Fibroblast of skin of scalp (primary cell): ENCODE measurements at regions not wholly inside any gene's neighbourhood (a gene's known extent, or its start where the extent isn't known, plus 50 kb on each side); places are given as distances from the start of the nearest gene placed in this dataset.

ENCODE experiments used
- DNase-seq: peaks from one replicate; pipeline ENCODE4 v3.0.0-alpha.2; 2013

DNA sequence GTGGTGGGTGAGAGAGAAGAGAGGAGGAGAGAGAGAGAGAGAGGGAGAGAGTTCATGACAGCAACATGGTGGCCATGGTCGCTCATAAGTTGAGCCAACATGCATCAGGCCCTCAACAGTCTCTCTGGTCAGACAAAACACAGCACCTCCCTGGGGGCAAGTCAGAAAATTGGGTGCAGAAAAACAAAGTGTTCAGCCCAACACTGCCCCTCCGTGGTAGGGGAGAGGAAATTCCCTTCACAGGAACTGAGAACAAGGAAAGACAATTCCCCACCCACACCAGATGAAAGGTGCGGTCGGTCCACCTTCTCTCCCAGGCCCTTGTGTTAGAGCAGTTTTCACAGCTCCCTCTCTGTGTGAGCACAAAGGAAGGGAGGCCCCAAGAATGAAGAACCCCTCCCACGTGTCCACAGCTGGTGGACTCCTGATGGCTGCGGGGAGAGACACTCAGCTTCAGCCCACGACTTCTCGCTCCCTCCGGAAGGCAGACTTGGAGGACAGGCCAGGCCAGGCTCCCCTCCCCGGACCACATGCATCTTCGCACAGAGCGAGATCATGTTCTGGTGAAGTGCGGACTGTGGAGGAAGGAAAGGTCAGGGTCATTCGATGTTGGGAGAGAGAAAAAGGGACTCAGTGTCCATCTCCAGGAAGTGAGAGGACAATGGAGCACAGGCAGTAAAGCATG, 181.7 kb downstream of the ANAPC1 start:
- DNase-seq: peak; percentile 61

DNA sequence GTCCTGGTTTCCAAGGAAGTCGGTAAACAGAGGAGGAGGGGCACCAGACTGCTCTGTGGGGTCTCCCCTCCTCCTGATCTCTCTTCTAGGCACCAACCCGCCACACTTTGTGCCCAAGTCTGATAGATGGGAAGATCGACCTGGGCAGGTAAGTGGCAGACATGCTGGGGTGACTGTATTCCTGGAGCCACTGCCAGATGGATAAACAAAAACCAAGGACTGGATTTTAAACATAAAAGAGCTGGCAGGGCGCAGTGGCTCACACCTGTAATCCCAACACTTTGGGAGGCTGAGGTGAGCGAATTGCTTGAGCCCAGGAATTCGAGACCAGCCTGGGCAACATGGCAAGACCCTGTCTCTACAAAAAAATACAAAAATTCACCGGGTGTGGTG, 181.2 kb downstream of the ANAPC1 start:
- no peak for DNase-seq

DNA sequence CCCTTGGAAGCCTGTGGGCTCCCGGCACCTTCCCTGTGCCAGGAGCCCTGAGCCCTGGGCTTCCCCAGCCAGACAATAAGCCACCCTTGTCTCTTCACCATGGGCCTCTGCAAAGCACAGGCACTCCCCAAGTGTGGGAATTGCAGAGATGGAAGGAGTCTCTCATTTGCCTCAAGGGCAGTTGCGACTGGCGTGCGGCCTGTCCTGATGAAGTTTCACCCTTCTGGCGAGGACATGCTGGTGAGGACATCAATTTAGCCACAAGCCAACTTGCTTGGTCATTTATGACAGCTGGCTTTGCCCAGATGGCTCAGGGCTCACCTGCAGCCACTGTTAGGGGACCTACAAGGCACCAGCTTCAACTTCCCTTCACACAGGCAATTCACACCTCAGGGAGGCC, 180.2 kb downstream of the ANAPC1 start:
- DNase-seq: no peak

DNA sequence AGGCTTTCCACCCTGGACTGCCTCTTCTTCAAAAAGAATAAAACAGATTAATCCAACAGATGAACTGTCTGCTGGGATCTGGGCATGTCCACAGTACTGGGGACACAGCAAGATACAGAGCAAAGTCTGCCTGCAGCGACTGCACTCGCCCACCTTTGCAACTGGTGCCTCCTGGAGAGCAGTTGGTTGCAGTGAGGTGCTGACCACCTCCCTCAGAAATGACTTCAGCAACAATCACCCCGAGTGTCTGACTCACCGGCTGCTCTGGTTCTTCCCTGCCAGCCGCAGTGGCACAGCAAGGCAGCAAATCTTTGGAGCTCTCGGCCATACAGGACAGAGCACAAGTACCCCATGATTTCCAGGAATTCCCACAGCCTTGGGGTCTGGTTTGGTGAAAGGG, 179.7 kb downstream of the ANAPC1 start:
- DNase-seq: no peak

DNA sequence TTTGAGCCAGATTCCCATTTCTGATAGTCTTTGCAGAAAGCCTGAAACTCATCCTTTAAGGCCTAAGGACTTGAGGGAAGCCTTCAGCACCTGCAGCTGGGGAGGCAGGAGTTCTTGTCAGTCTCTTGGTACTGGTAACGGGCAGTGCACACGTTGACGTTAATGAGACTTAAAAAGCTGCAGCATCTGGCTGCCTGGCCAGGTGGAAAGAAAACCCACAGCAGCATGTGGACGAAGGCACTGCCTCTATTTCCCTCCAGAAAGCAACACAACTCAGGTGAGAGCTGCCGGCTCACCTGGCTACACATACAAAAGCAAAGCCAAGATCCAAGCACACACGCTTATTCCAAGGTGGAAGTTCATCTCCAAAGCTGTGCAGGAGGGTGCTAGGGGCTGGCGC, 178.8 kb downstream of the ANAPC1 start:
- no peak for DNase-seq

DNA sequence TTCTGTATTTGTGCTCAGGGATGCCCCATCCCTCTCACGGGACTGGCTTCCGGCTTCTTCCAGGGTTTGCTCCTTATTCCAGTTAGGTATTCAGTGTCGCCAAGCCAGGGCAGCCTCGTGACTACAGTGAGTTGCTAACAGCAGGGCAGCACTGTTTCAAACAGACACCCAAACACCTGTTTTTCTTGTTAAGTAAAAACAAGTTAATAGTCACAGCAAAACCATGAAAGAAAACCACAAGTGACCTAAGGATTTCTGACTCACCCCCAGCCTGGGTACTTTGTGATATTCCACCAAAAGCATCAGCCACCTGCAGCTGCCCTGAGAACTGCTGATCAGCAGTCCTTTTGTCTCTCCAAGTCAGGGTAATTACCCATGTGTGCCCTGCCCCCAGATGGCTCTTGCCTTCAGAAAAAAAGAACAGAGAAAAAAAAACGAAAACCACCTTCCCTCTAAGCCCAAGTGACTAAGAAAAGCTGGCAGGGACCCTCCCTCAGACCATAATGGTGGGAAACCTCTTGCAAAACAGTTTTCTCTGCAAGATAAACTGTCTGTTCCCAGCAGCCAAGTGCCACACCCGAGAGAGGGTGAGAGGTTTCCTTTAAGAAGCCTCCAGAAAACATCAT, 178.2 kb downstream of the ANAPC1 start:
- DNase-seq: peak; percentile 35

DNA sequence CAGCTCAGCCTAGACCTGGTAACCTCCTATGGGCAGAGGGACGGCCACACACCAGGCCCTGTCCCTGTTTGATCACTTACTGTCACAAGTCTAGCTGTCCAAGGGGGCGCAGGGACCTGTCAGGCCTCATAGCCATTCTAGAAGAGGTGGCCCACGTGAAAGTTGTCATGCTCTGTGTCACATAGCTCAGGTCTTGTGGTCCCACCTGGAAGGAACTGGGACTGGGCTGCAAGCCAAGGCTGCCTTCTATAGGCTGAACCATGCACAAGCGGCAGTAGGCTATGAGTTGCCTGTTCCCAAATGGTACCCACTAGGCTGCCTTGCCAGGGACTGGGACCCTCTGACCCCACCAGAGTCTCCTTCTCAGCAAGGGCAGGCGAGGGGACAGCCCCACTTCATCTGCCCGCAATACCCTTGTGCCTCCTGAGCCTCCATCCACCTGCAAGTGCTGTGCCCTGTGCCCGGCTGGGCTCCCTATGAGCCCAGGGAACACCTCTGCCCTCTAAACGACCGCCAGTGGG, 177.5 kb downstream of the ANAPC1 start:
- DNase-seq: no peak

DNA sequence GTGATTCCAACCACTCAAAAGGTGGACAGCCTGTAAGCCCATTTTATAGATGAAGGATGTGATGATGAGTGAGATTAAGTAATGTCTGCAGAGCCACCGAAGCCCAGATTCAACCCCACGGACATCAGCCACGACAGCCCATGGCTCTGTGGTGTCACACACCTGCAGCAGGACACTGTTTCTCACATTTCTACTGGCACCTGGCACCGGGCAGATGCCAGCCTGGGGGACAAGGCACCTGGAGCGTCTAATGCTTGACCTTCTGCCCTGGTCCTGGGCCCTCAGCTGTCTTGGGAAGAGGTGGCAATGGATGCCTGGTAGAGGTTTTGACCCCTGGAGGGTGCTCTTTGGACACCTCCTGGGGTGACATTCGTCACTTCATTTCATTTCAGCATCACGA, 176.3 kb downstream of the ANAPC1 start:
- DNase-seq: no peak

DNA sequence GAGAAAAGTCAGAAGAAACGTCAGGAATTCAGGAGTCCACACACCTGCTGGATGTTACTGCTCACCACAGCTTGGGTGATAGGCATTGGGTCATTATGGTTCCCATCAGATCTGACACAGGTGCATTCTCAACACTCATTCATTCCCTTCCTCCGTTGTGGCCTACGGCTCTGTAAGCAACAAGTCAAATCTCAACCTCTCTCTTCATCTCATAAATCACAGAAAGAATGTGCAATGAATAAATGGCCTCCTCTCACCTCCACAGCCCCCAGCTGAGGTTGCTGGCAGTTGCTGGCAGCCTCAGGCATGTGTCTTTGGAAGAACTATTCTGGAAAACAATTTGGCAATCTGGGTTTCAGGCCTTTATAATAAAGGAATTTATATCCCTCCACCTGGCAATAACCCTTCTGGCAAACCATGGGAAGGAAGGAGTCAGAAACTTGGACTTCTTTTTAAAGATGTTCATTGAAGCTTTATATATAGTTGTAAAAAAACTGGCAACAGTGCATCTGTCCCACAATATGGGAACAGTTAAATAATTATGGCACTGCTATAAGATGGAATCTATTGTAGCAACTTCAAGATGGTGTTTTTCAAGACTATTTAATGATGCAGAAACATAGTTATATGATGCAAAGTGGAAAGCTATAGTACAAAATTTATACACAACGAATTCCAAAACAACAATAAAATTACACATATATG, 175.4 kb downstream of the ANAPC1 start:
- DNase-seq: no peak

DNA sequence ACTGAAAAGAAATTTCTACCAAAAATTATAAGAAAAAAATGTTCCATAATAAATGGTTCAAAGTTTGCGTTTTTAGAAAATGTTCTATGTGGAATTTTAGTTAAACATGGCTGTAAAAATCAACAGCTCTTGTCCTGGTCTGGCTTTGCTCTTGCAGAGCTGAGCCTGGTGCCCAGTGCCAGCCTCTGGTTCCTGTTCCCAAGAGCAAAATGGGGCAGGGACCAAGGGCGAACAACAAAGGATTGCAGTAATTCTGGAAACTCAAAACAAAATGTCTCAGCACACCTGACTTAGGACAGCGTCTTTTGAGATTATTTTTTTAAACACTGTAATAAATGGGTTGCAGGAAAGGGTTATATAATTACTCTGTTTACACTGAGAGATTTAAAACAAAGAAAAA, 174.7 kb downstream of the ANAPC1 start:
- DNase-seq: no peak

DNA sequence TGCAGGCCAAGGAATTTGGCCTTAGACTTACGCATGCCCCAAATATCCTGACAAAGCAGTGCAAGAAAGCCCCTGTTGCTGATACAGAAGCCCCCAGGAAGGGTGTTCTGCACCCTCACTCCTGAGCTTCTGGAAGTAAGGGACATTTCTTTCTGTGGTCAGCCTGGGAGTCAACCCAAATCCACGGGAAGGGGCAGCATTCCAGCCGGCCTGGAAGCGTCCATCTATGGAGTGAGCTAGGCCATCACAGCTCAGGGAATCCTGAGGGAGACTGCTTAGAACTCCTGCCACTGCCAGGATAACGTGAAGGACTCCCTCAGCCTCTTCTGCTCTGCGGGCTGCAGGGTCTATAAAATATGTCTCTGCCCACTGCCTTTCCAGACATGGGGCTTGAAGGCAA, 173.9 kb downstream of the ANAPC1 start:
- DNase-seq: no peak

DNA sequence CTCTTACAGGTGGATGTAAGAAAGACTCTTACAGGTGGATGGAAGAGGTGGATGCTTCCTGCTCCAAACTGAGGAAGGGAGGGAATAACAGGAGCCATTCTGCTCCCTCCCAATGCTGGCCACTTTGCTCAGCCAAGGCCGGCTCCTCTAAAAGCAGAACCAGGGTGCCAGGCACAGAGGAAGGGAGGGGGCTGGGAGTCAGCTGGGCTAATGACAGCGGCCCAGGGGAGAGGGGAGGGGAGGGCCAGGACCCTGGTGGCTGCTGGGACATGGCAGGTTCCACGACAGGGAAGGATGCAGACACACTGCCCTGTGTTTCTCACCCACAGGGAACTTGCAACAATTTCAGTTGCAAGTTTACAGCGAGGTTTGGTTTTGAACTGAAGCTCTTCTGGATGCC, 173.4 kb downstream of the ANAPC1 start:
- no peak for DNase-seq

DNA sequence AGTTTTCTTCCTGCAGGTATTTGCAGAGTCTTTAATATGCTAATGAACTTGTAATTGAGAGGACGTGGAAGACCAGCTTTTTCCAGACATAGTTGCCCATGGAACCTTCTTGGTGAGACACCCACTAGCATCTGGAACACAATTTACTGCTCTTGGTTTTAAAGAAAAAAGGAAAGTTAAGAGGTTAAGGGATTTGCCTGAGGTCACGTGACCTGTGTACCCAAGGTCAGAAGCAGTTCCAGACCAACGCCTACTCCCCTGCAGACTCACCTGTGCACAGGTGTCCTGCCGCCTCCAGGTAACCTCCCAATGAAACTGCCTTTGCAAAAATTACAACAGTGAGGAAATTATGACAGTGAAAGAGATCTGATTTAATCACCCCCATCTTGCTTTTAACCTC, 172.7 kb downstream of the ANAPC1 start:
- DNase-seq: no peak

DNA sequence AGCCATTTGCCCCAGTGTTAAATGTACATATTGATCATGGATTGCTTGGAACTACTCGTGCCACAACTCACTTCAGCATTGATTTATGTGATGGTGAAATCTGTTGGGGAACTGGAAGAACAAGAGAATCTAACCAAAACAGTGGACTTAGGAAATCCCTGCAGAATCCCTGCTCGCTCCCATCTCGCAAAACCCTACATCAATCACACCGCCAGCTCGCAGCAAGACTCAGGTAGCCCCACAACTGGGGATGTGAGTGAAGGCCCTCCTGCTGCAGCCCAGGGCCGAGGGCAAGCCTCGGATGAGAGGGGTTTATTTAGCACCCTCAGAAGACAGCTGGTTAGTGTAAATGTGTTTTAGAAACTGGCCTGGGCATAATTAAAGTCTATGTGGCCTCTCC, 171.6 kb downstream of the ANAPC1 start:
- DNase-seq: no peak

DNA sequence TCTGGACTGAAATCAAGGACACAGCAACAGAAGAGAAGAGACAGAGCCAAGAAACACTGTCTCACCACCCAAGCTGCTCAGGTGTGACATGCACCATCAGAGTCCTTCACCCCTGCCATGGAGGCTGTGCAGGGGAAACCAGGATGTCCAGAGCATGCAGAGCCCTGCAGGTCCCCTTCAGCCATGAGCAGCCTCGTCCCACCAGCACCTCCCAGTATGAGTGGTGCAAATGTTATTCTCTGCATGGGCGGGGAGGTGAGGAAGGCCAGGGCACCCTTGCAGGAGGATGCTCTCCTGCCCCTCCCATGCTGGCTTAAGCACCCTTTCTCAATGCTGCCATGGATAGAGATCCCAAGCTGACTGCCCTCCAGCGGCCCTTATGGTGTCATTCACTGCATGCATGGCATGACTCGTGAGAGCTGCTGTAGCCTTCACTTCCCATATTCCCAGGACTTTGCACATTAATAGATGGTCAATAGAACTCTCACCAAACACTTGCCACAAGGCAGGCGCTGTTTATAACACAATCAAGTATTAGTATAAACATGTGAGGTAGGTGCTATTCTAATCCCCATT, 171.0 kb downstream of the ANAPC1 start:
- no peak for DNase-seq

DNA sequence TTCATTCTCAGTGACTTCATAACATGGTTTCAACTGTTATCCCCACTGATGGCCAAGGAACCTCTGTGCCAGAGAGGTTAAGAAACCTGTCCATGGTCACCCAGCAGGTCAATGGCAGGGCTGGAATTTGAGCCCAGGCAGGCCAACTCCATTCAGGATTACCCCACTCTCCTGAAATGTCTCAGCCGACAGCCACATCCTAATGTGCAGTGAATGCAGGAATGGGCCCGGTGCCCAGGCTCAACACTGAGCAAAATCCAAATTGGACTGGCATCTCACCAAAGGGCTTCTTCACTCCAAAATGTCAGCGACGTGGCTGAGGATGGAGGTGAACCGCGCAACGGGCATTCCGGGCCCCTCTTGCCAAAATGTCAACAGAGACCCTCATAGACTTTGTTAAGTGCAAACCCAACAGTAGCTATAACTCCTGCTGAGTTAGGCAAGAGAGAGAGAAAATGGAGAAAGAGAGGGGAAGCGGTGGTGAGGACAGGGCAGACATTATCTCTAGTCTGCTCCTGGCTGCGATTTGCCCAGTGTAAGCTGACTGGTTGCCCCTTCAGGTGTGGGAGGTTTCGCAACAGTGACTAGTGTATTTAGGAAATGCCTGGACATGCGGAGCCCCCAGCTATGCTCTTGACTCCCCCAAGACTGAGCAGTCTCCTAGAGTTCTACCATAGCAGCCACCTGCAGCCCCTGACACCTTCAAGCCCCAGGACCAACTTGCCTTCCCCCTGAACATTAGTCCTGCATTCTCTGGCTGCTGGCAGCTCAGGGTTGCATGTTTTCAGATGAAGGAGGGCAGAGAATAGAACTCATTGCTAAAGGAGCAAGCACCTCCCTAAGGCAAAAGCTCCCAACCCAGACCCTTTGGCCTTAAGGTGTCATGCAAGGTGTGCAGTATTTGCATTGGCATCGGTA, 167.7 kb downstream of the ANAPC1 start:
- no peak for DNase-seq

DNA sequence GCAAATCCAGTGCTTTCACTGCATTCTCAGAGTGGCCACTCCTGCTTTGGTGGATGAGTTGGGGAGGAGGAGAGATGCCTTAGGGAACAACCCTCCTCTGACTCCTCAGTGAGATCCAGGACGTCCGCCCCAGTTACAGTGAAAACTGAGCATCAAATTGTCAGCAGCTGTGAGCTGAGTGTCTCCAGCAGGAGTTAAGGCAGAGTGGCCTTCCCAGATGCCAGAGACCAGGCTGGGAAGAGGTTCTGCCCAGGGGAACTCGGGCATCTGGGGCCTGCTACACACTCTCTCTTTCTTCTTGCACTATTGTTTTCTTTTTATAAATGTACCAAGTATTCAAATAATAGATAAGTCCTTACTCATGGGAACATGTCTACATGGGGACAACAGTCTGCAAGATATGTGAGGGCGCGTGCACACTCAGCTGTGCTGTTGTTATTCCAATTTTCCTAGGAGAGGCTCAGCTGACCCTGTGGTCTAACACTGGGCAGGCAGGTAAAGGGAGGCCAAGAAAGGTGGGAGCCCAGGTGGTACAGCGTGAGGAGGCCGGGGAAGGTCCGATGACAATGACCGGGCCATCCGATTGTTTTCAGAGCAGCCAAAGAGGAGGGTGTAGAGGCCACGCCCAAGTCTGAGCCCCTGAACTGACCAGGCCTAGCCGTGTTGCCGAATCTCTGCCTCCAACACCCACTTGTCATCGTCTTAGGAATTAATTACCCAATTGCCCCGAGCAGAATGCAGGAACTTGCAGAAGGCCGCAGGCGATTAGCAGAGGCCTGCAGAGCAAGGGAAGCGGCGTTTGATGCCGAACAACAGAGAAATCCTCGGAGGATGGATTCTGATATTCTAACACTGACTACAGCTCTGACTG, 166.9 kb downstream of the ANAPC1 start:
- DNase-seq: no peak
